HepG2 (cell line): ENCODE measurements at regions not wholly inside any gene's neighbourhood (a gene's known extent, or its start where the extent isn't known, plus 50 kb on each side); places are given as distances from the start of the nearest gene placed in this dataset.

Source experiments
- CBX5 ChIP-seq: sonication (generic); formaldehyde crosslinking; IDR thresholded peaks from 2 replicates; pipeline ENCODE4 v1.4.0; 2020; ENCODE audit warnings: missing genetic modification reagents, borderline replicate concordance
- DNMT1 ChIP-seq: sonication (generic); formaldehyde crosslinking; IDR thresholded peaks from 2 replicates; pipeline ENCODE4 v1.5.1; 2020; ENCODE audit warnings: mild to moderate bottlenecking, missing genetic modification reagents
- FOSL1 ChIP-seq: sonication (generic); formaldehyde crosslinking; IDR thresholded peaks from 2 replicates; pipeline ENCODE4 v1.9.0; 2021; ENCODE audit warnings: missing genetic modification reagents, borderline replicate concordance
- MEF2D ChIP-seq: sonication (generic); formaldehyde crosslinking; IDR thresholded peaks from 2 replicates; pipeline ENCODE4 v1.5.1; 2020; ENCODE audit warnings: mild to moderate bottlenecking, missing genetic modification reagents
- MZF1 ChIP-seq: sonication (generic); formaldehyde crosslinking; IDR thresholded peaks from 2 replicates; pipeline ENCODE4 v1.8.1; 2023; ENCODE audit warnings: mild to moderate bottlenecking, missing genetic modification reagents, borderline replicate concordance
- PAX8 ChIP-seq: sonication (generic); formaldehyde crosslinking; IDR thresholded peaks from 2 replicates; pipeline ENCODE4 v1.8.0; 2022; ENCODE audit warnings: mild to moderate bottlenecking, missing genetic modification reagents, borderline replicate concordance
- POLR2G ChIP-seq: fragments of 200-400 bp; formaldehyde crosslinking; IDR thresholded peaks from 2 replicates; pipeline ENCODE4 v1.6.1; 2018; ENCODE audit warnings: mild to moderate bottlenecking, low read depth, low read length, moderate library complexity
- RARG ChIP-seq: sonication (generic); formaldehyde crosslinking; IDR thresholded peaks from 2 replicates; pipeline ENCODE4 v1.4.0; 2020; ENCODE audit warnings: low read depth, mild to moderate bottlenecking, missing genetic modification reagents
- SRSF4 ChIP-seq: fragments of 200-400 bp; formaldehyde crosslinking; IDR thresholded peaks from one replicate; pipeline ENCODE4 v1.6.1; 2018; ENCODE audit warnings: mild to moderate bottlenecking, low read depth, low read length, moderate library complexity; ENCODE audit not compliant: poor library complexity, severe bottlenecking
- XRCC5 ChIP-seq: fragments of 200-400 bp; formaldehyde crosslinking; optimal IDR thresholded peaks from 2 replicates; pipeline ENCODE3; 2017; ENCODE audit warnings: mild to moderate bottlenecking, low read length
- ZKSCAN1 ChIP-seq: fragments of 150-350 bp; IDR thresholded peaks from 2 replicates; pipeline ENCODE4 v1.6.1; 2014; ENCODE audit warnings: low read length
- ZNF547 ChIP-seq: sonication (generic); formaldehyde crosslinking; IDR thresholded peaks from 2 replicates; pipeline ENCODE4 v1.5.1; 2020; ENCODE audit warnings: mild to moderate bottlenecking, missing genetic modification reagents
- TF ChIP-seq, protein P1 (sequence below): sonication (generic); formaldehyde crosslinking; IDR thresholded peaks from 2 replicates; pipeline ENCODE4 v1.8.1; 2023; ENCODE audit warnings: missing genetic modification reagents, inconsistent platforms, borderline replicate concordance
- TF ChIP-seq, protein P2 (sequence below): sonication (generic); formaldehyde crosslinking; IDR thresholded peaks from 2 replicates; pipeline ENCODE4 v1.5.0; 2020; ENCODE audit warnings: mild to moderate bottlenecking, missing genetic modification reagents
- TF ChIP-seq, protein P3 (sequence below), 2 experiments: sonication (generic) in 1 of 2; formaldehyde crosslinking in 1 of 2; IDR thresholded peaks; 2 replicates each; pipeline versions ENCODE4 v1.5.1 to v1.6.1; 2011 to 2020; ENCODE audit warnings: borderline replicate concordance in 1 of 2, low read depth in 1 of 2, low read length in 1 of 2, mild to moderate bottlenecking in 1 of 2, missing genetic modification reagents in 1 of 2, moderate library complexity in 1 of 2
- TF ChIP-seq, protein P4 (sequence below): fragments of 450-650 bp; IDR thresholded peaks from 2 replicates; pipeline ENCODE4 v1.6.1; 2017; ENCODE audit warnings: mild to moderate bottlenecking
- TF ChIP-seq, protein P5 (sequence below): sonication (generic); formaldehyde crosslinking; IDR thresholded peaks from 2 replicates; pipeline ENCODE4 v1.8.1; 2023; ENCODE audit warnings: mild to moderate bottlenecking, missing genetic modification reagents, borderline replicate concordance

DNA sequence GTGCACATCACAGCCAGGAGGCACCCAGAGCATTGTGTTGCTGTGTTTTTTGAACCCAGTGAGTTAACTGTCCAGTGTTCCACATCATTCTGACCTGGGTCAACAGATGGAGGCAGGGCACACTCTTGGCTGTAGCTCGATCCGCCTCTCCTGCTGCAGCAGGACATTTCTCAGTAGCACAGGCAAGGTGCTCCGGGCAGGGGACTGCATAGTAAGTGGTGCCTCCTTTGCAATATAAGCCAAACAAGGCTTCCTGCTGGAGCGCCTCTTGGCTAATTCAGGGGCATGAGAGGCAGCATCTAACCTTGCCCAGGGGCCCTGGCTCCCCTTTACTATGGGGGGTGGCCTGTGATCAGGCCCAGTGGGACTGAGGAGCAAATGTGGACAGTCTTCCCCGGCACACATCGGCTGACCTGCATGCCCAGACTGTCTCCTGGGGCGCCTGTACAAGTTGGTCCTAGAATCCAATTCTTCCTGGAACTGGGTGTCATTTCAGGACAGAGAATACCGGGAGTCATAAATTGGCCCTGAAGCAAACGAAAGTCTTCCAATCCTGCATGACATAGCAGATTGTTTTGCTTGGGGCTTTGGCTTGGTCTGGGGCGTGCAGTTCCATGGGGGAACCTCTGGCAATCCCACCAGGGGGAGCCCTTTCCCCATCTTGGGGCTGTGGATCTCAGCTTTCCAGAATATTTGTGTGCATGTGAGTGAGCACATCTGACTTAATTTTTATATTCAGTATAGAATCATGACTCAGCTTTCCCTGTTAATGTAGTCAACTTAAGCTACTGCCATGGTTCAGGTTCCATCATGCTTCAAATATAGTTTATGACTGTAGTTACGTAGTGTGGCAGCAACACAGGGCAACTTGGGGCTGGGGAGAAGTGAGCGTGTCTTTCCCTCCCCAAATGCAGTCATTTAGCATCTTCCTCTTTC is 56.0 kb upstream of the DDR1 start (continued):
- TF ChIP-seq, protein P1, sequence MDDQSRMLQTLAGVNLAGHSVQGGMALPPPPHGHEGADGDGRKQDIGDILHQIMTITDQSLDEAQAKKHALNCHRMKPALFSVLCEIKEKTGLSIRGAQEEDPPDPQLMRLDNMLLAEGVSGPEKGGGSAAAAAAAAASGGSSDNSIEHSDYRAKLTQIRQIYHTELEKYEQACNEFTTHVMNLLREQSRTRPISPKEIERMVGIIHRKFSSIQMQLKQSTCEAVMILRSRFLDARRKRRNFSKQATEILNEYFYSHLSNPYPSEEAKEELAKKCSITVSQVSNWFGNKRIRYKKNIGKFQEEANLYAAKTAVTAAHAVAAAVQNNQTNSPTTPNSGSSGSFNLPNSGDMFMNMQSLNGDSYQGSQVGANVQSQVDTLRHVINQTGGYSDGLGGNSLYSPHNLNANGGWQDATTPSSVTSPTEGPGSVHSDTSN: no peak
- TF ChIP-seq, protein P2, sequence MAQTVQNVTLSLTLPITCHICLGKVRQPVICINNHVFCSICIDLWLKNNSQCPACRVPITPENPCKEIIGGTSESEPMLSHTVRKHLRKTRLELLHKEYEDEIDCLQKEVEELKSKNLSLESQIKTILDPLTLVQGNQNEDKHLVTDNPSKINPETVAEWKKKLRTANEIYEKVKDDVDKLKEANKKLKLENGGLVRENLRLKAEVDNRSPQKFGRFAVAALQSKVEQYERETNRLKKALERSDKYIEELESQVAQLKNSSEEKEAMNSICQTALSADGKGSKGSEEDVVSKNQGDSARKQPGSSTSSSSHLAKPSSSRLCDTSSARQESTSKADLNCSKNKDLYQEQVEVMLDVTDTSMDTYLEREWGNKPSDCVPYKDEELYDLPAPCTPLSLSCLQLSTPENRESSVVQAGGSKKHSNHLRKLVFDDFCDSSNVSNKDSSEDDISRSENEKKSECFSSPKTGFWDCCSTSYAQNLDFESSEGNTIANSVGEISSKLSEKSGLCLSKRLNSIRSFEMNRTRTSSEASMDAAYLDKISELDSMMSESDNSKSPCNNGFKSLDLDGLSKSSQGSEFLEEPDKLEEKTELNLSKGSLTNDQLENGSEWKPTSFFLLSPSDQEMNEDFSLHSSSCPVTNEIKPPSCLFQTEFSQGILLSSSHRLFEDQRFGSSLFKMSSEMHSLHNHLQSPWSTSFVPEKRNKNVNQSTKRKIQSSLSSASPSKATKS (CRISPR knock-in tag): no peak
- TF ChIP-seq, protein P3, sequence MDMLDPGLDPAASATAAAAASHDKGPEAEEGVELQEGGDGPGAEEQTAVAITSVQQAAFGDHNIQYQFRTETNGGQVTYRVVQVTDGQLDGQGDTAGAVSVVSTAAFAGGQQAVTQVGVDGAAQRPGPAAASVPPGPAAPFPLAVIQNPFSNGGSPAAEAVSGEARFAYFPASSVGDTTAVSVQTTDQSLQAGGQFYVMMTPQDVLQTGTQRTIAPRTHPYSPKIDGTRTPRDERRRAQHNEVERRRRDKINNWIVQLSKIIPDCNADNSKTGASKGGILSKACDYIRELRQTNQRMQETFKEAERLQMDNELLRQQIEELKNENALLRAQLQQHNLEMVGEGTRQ (IDR thresholded peaks at IDR 0.05; ENCODE audit: low read depth, low read length): no peak
- TF ChIP-seq, protein P3 (CRISPR knock-in tag; IDR thresholded peaks at IDR 0.05; ENCODE audit: borderline replicate concordance): no peak
- TF ChIP-seq ZKSCAN1 (0 out of 2 replicates have a peak, but pooled peaks have one; percentile 30), POLR2G (peak; percentile 52), PAX8 (CRISPR knock-in tag) (no peak), CBX5 (peak; percentile 85; the same call in 1 of the 2 replicates), XRCC5 (peak; percentile 38), ZNF547 (CRISPR knock-in tag) (no peak), SRSF4 (no peak), FOSL1 (CRISPR knock-in tag) (no peak), MEF2D (peak; percentile 84; the same call in 1 of the 2 replicates), RARG (CRISPR knock-in tag) (no peak), MZF1 (CRISPR knock-in tag) (no peak), DNMT1 (CRISPR knock-in tag) (no peak)
- TF ChIP-seq, protein P4, sequence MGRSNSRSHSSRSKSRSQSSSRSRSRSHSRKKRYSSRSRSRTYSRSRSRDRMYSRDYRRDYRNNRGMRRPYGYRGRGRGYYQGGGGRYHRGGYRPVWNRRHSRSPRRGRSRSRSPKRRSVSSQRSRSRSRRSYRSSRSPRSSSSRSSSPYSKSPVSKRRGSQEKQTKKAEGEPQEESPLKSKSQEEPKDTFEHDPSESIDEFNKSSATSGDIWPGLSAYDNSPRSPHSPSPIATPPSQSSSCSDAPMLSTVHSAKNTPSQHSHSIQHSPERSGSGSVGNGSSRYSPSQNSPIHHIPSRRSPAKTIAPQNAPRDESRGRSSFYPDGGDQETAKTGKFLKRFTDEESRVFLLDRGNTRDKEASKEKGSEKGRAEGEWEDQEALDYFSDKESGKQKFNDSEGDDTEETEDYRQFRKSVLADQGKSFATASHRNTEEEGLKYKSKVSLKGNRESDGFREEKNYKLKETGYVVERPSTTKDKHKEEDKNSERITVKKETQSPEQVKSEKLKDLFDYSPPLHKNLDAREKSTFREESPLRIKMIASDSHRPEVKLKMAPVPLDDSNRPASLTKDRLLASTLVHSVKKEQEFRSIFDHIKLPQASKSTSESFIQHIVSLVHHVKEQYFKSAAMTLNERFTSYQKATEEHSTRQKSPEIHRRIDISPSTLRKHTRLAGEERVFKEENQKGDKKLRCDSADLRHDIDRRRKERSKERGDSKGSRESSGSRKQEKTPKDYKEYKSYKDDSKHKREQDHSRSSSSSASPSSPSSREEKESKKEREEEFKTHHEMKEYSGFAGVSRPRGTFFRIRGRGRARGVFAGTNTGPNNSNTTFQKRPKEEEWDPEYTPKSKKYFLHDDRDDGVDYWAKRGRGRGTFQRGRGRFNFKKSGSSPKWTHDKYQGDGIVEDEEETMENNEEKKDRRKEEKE: no peak
- TF ChIP-seq, protein P5, sequence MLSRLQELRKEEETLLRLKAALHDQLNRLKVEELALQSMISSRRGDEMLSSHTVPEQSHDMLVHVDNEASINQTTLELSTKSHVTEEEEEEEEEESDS (CRISPR knock-in tag): peak; percentile 69; the same call in 1 of the 2 replicates
